PC-9 (cell line): ENCODE measurements at regions not wholly inside any gene's neighbourhood (a gene's known extent, or its start where the extent isn't known, plus 50 kb on each side); places are given as distances from the start of the nearest gene placed in this dataset.

Experiments
- BruUV-seq: library from RNA; stranded (reverse); fragments of 400-500 nt; replicated peaks from 2 replicates; lab custom pipeline; 2021; lab: Mats Ljungman, UMichigan
- CTCF ChIA-PET: fragments of 300-600 bp; sonication (Branson Sonifier 250); formaldehyde crosslinking; loops from one replicate; lab custom pipeline; 2022; ENCODE audit warnings: antibody characterized with exemption; lab: Charles Lee
- POLR2A ChIA-PET: fragments of 300-600 bp; sonication (Branson Sonifier 250); formaldehyde crosslinking; loops from one replicate; lab custom pipeline; 2022; ENCODE audit warnings: antibody characterized with exemption; ENCODE audit not compliant: unreplicated experiment; lab: Charles Lee
- DNase-seq, 2 experiments: peaks; one replicate each; pipeline versions ENCODE4 v3.0.0 to v3.0.0-alpha.2; 2015 to 2022; ENCODE audit warnings: mixed read lengths in 1 of 2
- H2AFZ ChIP-seq: fragments of 200-600 bp; sonication (generic); 2 replicates; pipeline ENCODE4 v1.8.1; 2017; ENCODE audit warnings: antibody characterized with exemption
- H3F3A ChIP-seq: fragments of 200-600 bp; sonication (generic); 2 replicates; pipeline ENCODE4 v1.8.1; 2017; ENCODE audit warnings: antibody characterized with exemption, mild to moderate bottlenecking, low read depth; ENCODE audit not compliant: insufficient read depth
- H3K27ac ChIP-seq: fragments of 200-600 bp; sonication (generic); 2 replicates; pipeline ENCODE4 v1.6.1; 2016; ENCODE audit warnings: mixed run types
- H3K27me3 ChIP-seq: fragments of 200-600 bp; sonication (generic); 2 replicates; pipeline ENCODE4 v1.6.1; 2016; ENCODE audit warnings: low read depth, mixed run types; ENCODE audit not compliant: insufficient read depth
- H3K36me3 ChIP-seq: fragments of 200-600 bp; sonication (generic); 2 replicates; pipeline ENCODE4 v1.6.1; 2016; ENCODE audit warnings: low read depth, mixed run types
- H3K4me1 ChIP-seq: fragments of 200-600 bp; sonication (generic); replicated peaks from 2 replicates; pipeline ENCODE4 v1.6.1; 2016; ENCODE audit warnings: mixed run types; ENCODE audit not compliant: insufficient read depth
- H3K4me2 ChIP-seq: fragments of 200-600 bp; sonication (generic); 2 replicates; pipeline ENCODE4 v1.6.1; 2017; ENCODE audit warnings: mixed run types
- H3K4me3 ChIP-seq: fragments of 200-600 bp; sonication (generic); 2 replicates; pipeline ENCODE4 v1.6.1; 2016; ENCODE audit warnings: mixed run types
- H3K79me2 ChIP-seq: fragments of 200-600 bp; sonication (generic); 2 replicates; pipeline ENCODE4 v1.6.1; 2017; ENCODE audit warnings: low read depth, mixed run types
- H3K9me2 ChIP-seq: fragments of 200-600 bp; sonication (generic); 2 replicates; pipeline ENCODE4 v1.8.1; 2017; ENCODE audit warnings: mild to moderate bottlenecking; ENCODE audit not compliant: insufficient read depth
- H3K9me3 ChIP-seq: fragments of 200-600 bp; sonication (generic); 2 replicates; pipeline ENCODE4 v1.8.1; 2016; ENCODE audit warnings: low read depth; ENCODE audit not compliant: insufficient read depth
- H4K20me1 ChIP-seq: fragments of 200-600 bp; sonication (generic); 2 replicates; pipeline ENCODE4 v1.8.1; 2017; ENCODE audit not compliant: insufficient read depth
- EZH2 ChIP-seq: fragments of 200-600 bp; sonication (generic); IDR thresholded peaks from 2 replicates; pipeline ENCODE4 v1.8.0; 2017; ENCODE audit warnings: antibody characterized with exemption, low read depth
- intact Hi-C: fragments of 100-400 bp; cut with micrococcal nuclease; formaldehyde crosslinking; loops from one replicate; pipeline ENCODE4 v1.10.0; 2022; ENCODE audit not compliant: unreplicated experiment
- TF ChIP-seq, protein P1 (sequence below): fragments of 200-600 bp; sonication (generic); conservative IDR thresholded peaks from 2 replicates; pipeline ENCODE4 v1.6.1; 2017; ENCODE audit warnings: mixed run types, antibody characterized with exemption, mild to moderate bottlenecking, moderate library complexity

DNA sequence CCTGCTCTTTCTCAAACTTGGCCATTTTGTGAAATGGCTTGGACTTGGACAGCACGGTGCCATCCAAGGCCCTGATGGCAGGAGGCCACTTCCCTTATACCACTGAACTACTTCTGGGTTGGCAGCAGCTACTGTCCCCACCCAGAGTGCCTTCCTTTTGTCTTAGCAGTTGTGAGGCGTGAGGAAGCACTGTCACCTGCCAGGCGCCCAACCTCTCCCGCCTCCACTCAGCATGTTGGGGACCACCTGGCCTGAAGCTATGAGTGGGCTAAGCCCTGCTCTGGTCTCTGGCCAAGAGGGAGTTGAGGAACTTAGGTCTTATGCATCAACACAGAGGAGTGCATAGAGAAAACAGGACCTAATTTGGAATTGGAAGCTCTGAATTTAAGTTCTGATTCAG, 276.0 kb downstream of the ENC1 start:
- no peak for TF ChIP-seq EZH2
- Histone ChIP-seq H3K4me1 (no peaks in the 10 kb centered on the region), H3K9me2 (no peaks in the 10 kb centered on the region), H4K20me1 (no peaks in the 10 kb centered on the region), H3K36me3 (no peaks in the 10 kb centered on the region), H3F3A (no peaks in the 10 kb centered on the region), H3K27ac (no peak overlapping the region), H3K79me2 (no peaks in the 10 kb centered on the region), H3K9me3 (no peaks in the 10 kb centered on the region), H2AFZ (no peak overlapping the region), H3K4me3 (no peak overlapping the region), H3K27me3 (no peaks in the 10 kb centered on the region), H3K4me2 (no peak overlapping the region)
- intact Hi-C loops, result no loop called here
- no peak for DNase-seq
- no TSS peak for BruUV-seq
- POLR2A ChIA-PET, result no interaction called here
- CTCF ChIA-PET, result no interaction called here

DNA sequence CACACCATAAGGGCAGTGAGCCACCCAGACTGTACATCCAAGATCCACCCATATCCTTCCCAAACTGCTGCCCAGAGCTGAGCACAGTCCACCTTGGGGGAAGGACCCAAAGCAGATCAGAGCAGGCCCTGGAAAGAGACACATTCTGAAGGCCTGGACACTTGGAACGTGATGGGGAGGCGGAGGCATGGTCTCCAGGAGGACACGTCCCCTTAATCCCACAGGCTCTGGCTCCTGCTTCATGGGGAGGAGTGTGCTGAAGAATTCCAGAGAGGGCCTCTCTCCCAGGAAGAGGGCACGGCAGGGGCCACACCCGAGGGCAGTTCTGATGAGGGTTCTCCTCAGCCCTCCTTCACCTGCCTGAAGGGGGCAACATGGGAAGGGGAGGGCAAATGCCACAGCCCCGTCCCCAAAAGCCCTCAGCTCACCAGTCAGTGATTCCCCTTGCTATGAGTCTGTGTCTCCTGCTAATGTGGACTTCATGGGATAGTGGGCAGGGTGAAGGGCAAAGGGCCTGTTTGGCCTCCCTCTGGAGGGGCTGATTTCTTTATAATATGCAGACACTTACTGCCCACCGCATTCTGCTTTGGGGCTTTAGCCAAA, 276.8 kb downstream of the ENC1 start:
- TF ChIP-seq, protein P1, sequence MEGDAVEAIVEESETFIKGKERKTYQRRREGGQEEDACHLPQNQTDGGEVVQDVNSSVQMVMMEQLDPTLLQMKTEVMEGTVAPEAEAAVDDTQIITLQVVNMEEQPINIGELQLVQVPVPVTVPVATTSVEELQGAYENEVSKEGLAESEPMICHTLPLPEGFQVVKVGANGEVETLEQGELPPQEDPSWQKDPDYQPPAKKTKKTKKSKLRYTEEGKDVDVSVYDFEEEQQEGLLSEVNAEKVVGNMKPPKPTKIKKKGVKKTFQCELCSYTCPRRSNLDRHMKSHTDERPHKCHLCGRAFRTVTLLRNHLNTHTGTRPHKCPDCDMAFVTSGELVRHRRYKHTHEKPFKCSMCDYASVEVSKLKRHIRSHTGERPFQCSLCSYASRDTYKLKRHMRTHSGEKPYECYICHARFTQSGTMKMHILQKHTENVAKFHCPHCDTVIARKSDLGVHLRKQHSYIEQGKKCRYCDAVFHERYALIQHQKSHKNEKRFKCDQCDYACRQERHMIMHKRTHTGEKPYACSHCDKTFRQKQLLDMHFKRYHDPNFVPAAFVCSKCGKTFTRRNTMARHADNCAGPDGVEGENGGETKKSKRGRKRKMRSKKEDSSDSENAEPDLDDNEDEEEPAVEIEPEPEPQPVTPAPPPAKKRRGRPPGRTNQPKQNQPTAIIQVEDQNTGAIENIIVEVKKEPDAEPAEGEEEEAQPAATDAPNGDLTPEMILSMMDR, result no peak
- TF ChIP-seq EZH2, result no peak
- no peak for DNase-seq
- Histone ChIP-seq H3K4me1 (no peaks in the 10 kb centered on the region), H3K9me3 (no peaks in the 10 kb centered on the region), H4K20me1 (no peaks in the 10 kb centered on the region), H3K79me2 (no peaks in the 10 kb centered on the region), H3K4me3 (no peak overlapping the region), H3K9me2 (no peaks in the 10 kb centered on the region), H2AFZ (no peak overlapping the region), H3F3A (no peaks in the 10 kb centered on the region), H3K36me3 (no peaks in the 10 kb centered on the region), H3K4me2 (no peak overlapping the region), H3K27ac (no peak overlapping the region), H3K27me3 (no peaks in the 10 kb centered on the region)
- ChIA-PET POLR2A (interaction anchor here (0.6 kb wide), 1 partner anchor 322 kb away, joined by 4 read pairs; the partner anchor contains the start of gene HEXB), CTCF (no interaction called here)
- no TSS peak for BruUV-seq
- intact Hi-C loops, result no loop called here

DNA sequence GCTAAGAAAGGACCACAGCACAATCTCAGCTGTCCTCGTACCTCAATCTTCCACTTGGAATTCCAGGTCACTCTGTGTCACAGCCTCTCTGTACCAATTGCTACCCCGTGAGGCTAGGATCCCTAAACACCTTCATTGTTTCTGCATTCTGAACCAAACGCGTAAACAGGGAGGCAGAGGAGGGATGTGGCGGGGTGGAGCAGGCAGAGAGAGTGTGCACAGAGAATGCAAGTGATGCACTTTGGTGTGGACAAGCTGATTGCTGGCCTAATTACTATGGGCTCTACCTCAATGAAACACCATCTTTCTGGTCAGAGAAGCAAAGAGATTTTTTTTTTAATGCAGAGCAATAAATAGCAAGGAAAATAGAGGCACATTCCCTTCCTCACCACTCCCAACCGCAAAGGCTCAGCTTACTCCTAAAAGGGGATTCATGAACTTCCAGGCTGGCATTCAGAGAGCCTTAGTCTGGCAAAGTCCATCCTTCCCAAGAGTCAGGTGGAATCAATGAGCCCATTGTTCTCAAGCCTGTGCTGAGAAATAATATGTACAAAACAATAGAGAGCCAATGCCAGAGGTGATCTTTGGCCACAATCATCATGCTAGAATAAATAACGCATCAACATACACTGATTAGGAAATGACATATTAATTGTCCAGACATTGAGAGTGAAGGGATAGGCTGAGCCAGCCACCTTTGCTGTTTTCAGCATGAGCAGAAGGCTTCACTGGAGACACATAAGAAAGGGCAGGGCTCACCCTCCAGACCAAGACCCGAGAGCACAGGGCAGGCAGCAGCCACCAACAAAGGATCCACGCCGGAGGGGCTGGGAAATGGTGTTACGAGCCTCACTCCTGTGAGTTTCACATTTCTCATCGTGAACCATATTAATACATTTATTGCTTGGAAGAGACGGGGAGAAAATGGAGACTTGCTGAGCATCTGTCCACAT, 278.8 kb downstream of the ENC1 start:
- BruUV-seq, result no TSS peak
- CTCF ChIA-PET, result no interaction called here

More for the DNA sequence above, 278.8 kb downstream of the ENC1 start:
- no peak overlapping the region for H3K27ac ChIP-seq
- no peaks in the 10 kb centered on the region for H3K27me3 ChIP-seq
- intact Hi-C loops, result no loop called here
- no peak for DNase-seq
- H3K4me3 ChIP-seq, result no peak overlapping the region
- no peaks in the 10 kb centered on the region for H3K9me3 ChIP-seq
- H3K9me2 ChIP-seq, result no peaks in the 10 kb centered on the region
- H3K4me1 ChIP-seq, result no peaks in the 10 kb centered on the region
- POLR2A ChIA-PET, result no interaction called here
- H3K4me2 ChIP-seq, result no peak overlapping the region
- no peaks in the 10 kb centered on the region for H4K20me1 ChIP-seq
- no peak overlapping the region for H2AFZ ChIP-seq
- no peaks in the 10 kb centered on the region for H3K36me3 ChIP-seq
- TF ChIP-seq, protein P1, result no peak
- no peak for TF ChIP-seq EZH2
- H3F3A ChIP-seq, result no peaks in the 10 kb centered on the region
- H3K79me2 ChIP-seq, result no peaks in the 10 kb centered on the region
